Thyroid gland (tissue), 4 donors: ENCODE measurements at regions not wholly inside any gene's neighbourhood (a gene's known extent, or its start where the extent isn't known, plus 50 kb on each side); places are given as distances from the start of the nearest gene placed in this dataset.

Experiments
- DNase-seq, 2 donors: peaks; one replicate each; pipeline ENCODE4 v3.0.0-alpha.2; 2019
- H3K27ac ChIP-seq, 3 donors: fragments of 200-600 bp; sonication (generic); 1 replicate in 2 of 3; 2 replicates in 1 of 3; pipeline ENCODE4 v1.5.1; 2016 to 2019; ENCODE audit warnings: mild to moderate bottlenecking in 1 of 3, moderate library complexity in 1 of 3
- H3K27me3 ChIP-seq: fragments of 200-600 bp; sonication (generic); one replicate; pipeline ENCODE4 v1.5.1; 2019
- H3K36me3 ChIP-seq, 2 donors: fragments of 200-600 bp; sonication (generic); one replicate each; pipeline ENCODE4 v1.5.1; 2016 to 2019
- H3K4me1 ChIP-seq, 2 donors: fragments of 200-600 bp; sonication (generic); one replicate each; pipeline ENCODE4 v1.5.1; 2017 to 2019
- H3K4me3 ChIP-seq, 3 donors: fragments of 200-600 bp; sonication (generic); replicated peaks in 1 of 3; 1 replicate in 2 of 3; 2 replicates in 1 of 3; pipeline ENCODE4 v1.5.1; 2016; ENCODE audit warnings: mild to moderate bottlenecking in 1 of 3
- H3K9me3 ChIP-seq: fragments of 200-600 bp; sonication (generic); one replicate; pipeline ENCODE4 v1.5.1; 2017
- POLR2A ChIP-seq, 2 donors: fragments of 450-650 bp; IDR thresholded peaks; one replicate each; pipeline ENCODE4 v1.6.1; 2017; ENCODE audit warnings: antibody characterized with exemption in 2 of 2, mild to moderate bottlenecking in 2 of 2, moderate library complexity in 1 of 2
- WGBS, 2 donors: methylation state at CpG; one replicate each; pipeline ENCODE4 v1.1.5; 2017; 5-methylcytosine and 5-hydroxymethylcytosine counted together
- intact Hi-C: fragments of 100-400 bp; cut with DNase I; formaldehyde crosslinking; loops from one replicate; pipeline ENCODE4 v1.15.1; 2023
- TF ChIP-seq, protein P1 (sequence below), 6 experiments: fragments of 200-600 bp in 3 of 6; fragments of 450-650 bp in 3 of 6; sonication (generic) in 3 of 6; IDR thresholded peaks; one replicate each; pipeline ENCODE4 v1.5.1; 2016 to 2019; ENCODE audit warnings: antibody characterized with exemption in 6 of 6, mild to moderate bottlenecking in 2 of 6, inconsistent platforms in 1 of 6, moderate library complexity in 1 of 6

- TF ChIP-seq, protein P1, sequence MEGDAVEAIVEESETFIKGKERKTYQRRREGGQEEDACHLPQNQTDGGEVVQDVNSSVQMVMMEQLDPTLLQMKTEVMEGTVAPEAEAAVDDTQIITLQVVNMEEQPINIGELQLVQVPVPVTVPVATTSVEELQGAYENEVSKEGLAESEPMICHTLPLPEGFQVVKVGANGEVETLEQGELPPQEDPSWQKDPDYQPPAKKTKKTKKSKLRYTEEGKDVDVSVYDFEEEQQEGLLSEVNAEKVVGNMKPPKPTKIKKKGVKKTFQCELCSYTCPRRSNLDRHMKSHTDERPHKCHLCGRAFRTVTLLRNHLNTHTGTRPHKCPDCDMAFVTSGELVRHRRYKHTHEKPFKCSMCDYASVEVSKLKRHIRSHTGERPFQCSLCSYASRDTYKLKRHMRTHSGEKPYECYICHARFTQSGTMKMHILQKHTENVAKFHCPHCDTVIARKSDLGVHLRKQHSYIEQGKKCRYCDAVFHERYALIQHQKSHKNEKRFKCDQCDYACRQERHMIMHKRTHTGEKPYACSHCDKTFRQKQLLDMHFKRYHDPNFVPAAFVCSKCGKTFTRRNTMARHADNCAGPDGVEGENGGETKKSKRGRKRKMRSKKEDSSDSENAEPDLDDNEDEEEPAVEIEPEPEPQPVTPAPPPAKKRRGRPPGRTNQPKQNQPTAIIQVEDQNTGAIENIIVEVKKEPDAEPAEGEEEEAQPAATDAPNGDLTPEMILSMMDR (IDR thresholded peaks at IDR 0.05): no peak
- 81 to 90% methylated on average over 13 of the region's 13 CpGs for WGBS, 2 donors
- no peak overlapping the region for H3K4me3 ChIP-seq
- no peak overlapping the region for H3K27ac ChIP-seq
- H3K27me3 ChIP-seq: no peaks in the 10 kb centered on the region
- no peaks in the 10 kb centered on the region for H3K4me1 ChIP-seq
- H3K36me3 ChIP-seq: no peaks in the 10 kb centered on the region
- no peaks in the 10 kb centered on the region for H3K9me3 ChIP-seq
- intact Hi-C loops: no loop called here
- no peak for DNase-seq
Observed at GRCh38 chr5:2297991-2298390, 415.3 kb upstream of the IRX4 start.

- Histone ChIP-seq H3K27ac (no peak overlapping the region), H3K4me3 (no peak overlapping the region), H3K4me1 (no peaks in the 10 kb centered on the region), H3K36me3 (no peaks in the 10 kb centered on the region), H3K9me3 (no peaks in the 10 kb centered on the region), H3K27me3 (no peaks in the 10 kb centered on the region)
- TF ChIP-seq, protein P1 (IDR thresholded peaks at IDR 0.05): no peak
- TF ChIP-seq POLR2A (IDR thresholded peaks at IDR 0.05): no peak
- intact Hi-C loops: no loop called here
- DNase-seq: no peak
- WGBS, 2 donors: 88 to 92% methylated on average over 12 to 13 of the region's 13 CpGs
Observed at GRCh38 chr5:2295476-2295875, 412.8 kb upstream of the IRX4 start.

DNA sequence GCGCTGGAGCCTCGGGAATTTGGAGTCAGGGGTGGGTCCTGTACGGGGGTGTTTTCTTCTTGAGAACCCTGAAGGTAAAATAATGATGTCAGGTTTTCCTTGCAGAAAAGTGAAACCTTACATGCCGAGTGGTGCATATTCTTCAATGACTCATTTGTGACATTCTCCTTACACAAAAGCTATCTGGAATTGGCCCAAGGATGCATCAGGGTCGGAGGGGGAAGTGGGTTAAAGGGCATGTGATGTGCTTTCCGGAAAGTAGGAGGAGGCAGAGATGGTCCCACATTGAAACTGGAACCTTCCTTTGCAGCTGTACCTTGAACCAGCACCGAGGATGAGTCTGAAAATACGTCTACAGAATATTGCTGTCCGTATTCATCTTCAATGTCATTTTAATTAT is 411.2 kb upstream of the IRX4 start:
- Histone ChIP-seq H3K27ac (no peak overlapping the region), H3K4me1 (no peaks in the 10 kb centered on the region), H3K36me3 (no peaks in the 10 kb centered on the region), H3K9me3 (no peaks in the 10 kb centered on the region), H3K4me3 (no peak overlapping the region), H3K27me3 (no peaks in the 10 kb centered on the region)
- TF ChIP-seq POLR2A (IDR thresholded peaks at IDR 0.05): no peak
- TF ChIP-seq, protein P1 (IDR thresholded peaks at IDR 0.05): no peak
- 78 to 80% methylated on average over 9 of the region's 9 CpGs for WGBS, 2 donors
- no peak for DNase-seq
- intact Hi-C loops: no loop called here

GRCh38 chr5:2291146-2291840 is 408.6 kb upstream of the IRX4 start:
- Histone ChIP-seq H3K4me1 (no peaks in the 10 kb centered on the region), H3K36me3 (no peaks in the 10 kb centered on the region), H3K27me3 (no peaks in the 10 kb centered on the region), H3K27ac (no peak overlapping the region), H3K9me3 (no peaks in the 10 kb centered on the region), H3K4me3 (no peak overlapping the region)
- no peak for TF ChIP-seq POLR2A (IDR thresholded peaks at IDR 0.05)
- TF ChIP-seq, protein P1 (IDR thresholded peaks at IDR 0.05): no peak
- 82 to 86% methylated on average over 5 to 7 of the region's 19 CpGs for WGBS, 2 donors
- no peak for DNase-seq
- intact Hi-C loops: no loop called here

DNA sequence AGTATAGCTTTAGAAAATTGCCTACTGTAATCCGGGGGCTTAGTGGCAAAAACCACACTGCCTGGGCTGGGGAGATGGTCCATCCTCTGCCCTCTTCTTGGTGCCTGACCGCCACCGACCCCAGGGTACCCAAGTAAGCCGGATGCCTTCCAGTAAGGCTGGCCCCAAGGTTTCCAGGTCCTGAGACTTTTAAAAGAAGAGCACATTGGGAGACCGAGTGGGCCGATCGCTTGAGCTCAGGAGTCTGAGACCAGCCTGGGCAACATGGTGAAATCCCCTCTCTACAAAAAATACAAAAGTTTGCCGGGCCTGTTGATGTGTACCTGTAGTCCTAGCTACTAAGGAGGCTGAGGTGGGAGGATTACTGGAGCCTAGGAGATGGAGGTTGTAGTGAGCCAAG is 406.7 kb upstream of the IRX4 start:
- H3K36me3 ChIP-seq: no peaks in the 10 kb centered on the region
- H3K4me3 ChIP-seq: no peak overlapping the region
- no peak for DNase-seq
- TF ChIP-seq POLR2A (IDR thresholded peaks at IDR 0.05): no peak
- TF ChIP-seq, protein P1 (IDR thresholded peaks at IDR 0.05): no peak
- no peaks in the 10 kb centered on the region for H3K9me3 ChIP-seq
- H3K27me3 ChIP-seq: no peaks in the 10 kb centered on the region
- no peaks in the 10 kb centered on the region for H3K4me1 ChIP-seq
- no peak overlapping the region for H3K27ac ChIP-seq
- 94% methylated on average over 8 of the region's 8 CpGs for WGBS, 2 donors
- intact Hi-C loops: no loop called here
